ENCODE measurements at regions not wholly inside any gene's neighbourhood (a gene's known extent, or its start where the extent isn't known, plus 50 kb on each side); places are given as distances from the start of the nearest gene placed in this dataset.
"Not testable (repeated sequence)": the region's sequence is repeated elsewhere in the genome, so short reads cannot be mapped to it uniquely, and the experiment has no call there.

DNA sequence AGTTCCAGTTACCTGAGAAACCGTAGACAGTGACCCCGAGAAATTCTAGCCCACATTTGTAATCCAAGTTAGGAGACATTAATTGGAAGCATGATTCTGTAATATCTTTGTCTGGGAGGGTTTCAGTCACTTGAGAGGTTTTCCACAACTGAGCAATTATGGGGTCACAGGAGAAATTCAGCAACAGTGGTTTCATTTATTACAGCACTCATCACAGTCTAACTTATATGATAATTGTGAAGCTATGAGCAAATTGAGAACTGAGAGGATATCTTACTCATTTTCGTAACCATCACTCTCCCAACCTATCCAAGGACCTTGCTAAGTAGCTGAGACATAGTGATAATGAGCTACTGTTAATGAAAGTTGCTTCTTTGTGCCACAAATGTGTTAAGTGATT is 328.5 kb upstream of the PPP2R3A start:
- Mint-ChIP-seq H3K9me3 (no peaks in the 10 kb centered on the region), H3K27ac (no peak overlapping the region), H3K36me3 (ENCODE audit: low read depth) (no peaks in the 10 kb centered on the region), H3K27me3 (ENCODE audit: low read depth) (no peaks in the 10 kb centered on the region), H3K4me1 (ENCODE audit: low read depth) (no peaks in the 10 kb centered on the region), H3K4me3 (no peak overlapping the region)
- intact Hi-C loops (cut with micrococcal nuclease), result no loop called here
- CTCF ChIA-PET, result no interaction called here
- no peak for DNase-seq

DNA sequence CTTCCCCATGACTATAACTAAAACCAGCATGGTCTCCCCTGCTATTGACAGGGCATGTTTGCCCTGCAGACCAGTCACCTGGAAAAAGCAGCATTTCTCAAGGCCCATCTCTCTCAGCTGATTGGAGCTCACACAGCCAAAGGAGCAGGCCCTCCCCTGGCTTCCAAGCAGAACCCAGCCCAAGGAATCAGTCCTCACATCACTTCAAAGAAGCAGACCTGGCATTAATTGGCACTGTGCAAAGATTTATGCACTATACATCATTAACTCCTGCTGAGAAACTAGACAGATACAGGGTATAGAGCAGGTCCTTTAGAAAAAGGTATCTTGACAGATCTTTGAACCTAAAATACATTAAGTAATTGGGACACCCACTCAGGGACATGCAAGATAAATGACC is 323.8 kb upstream of the PPP2R3A start:
- CTCF ChIA-PET, result no interaction called here
- Mint-ChIP-seq H3K36me3 (ENCODE audit: low read depth) (no peaks in the 10 kb centered on the region), H3K4me3 (no peak overlapping the region), H3K9me3 (peaks cover under 1% of the 10 kb centered on the region), H3K27me3 (ENCODE audit: low read depth) (no peaks in the 10 kb centered on the region), H3K4me1 (ENCODE audit: low read depth) (no peaks in the 10 kb centered on the region), H3K27ac (no peak overlapping the region)
- DNase-seq, result no peak
- intact Hi-C loops (cut with micrococcal nuclease), result no loop called here

DNA sequence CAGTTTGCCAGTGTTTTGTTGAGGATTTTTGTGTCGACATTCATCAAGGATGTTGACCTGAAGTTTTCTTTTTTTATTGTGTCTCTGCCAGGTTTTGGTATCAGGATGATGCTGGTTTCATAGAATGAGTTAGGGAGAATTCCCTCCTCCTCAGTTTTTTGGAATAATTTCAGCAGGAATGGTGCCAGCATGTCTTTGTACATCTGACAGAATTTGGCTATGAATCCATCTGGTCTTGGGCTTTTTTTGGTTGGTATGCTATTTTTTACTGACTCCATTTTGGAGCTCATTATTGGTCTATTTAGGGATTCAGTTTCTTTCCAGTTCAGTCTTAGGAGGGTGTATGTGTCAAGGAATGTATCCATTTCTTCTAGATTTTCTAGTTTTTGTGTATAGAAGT is 320.0 kb upstream of the PPP2R3A start:
- no peak for DNase-seq
- intact Hi-C loops (cut with micrococcal nuclease), result no loop called here

DNA sequence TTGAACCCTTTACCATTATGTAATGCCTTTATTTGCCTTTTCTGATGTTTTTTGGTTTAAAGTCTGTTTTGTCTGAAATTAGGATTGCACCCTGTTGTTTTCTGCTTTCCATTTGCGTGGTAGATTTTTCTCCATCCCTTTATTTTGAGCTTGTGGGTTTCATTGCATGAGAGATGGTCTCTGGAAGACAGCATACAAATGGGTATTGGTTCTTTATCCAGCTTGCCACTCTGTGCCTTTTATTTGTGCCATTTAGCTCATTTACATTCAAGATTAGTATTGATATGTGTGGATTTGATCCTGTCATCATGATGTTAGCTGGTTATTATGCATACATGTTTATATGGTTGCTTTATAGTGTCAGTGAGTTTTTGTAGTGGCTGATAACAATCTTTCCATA is 318.7 kb upstream of the PPP2R3A start:
- Mint-ChIP-seq H3K27me3 (ENCODE audit: low read depth) (peaks cover 4% of the 10 kb centered on the region), H3K4me3 (no peak overlapping the region), H3K9me3 (peaks cover 3% of the 10 kb centered on the region), H3K36me3 (ENCODE audit: low read depth) (no peaks in the 10 kb centered on the region), H3K27ac (no peak overlapping the region), H3K4me1 (ENCODE audit: low read depth) (no peaks in the 10 kb centered on the region)
- CTCF ChIA-PET, result no interaction called here
- no peak for DNase-seq
- intact Hi-C loops (cut with micrococcal nuclease), result no loop called here

More for the DNA sequence above, 320.0 kb upstream of the PPP2R3A start:
- Mint-ChIP-seq H3K27ac (no peak overlapping the region), H3K4me1 (ENCODE audit: low read depth) (no peaks in the 10 kb centered on the region), H3K27me3 (ENCODE audit: low read depth) (peaks cover 4% of the 10 kb centered on the region), H3K4me3 (no peak overlapping the region), H3K36me3 (ENCODE audit: low read depth) (no peaks in the 10 kb centered on the region), H3K9me3 (peaks cover 3% of the 10 kb centered on the region)
- CTCF ChIA-PET, result no interaction called here

DNA sequence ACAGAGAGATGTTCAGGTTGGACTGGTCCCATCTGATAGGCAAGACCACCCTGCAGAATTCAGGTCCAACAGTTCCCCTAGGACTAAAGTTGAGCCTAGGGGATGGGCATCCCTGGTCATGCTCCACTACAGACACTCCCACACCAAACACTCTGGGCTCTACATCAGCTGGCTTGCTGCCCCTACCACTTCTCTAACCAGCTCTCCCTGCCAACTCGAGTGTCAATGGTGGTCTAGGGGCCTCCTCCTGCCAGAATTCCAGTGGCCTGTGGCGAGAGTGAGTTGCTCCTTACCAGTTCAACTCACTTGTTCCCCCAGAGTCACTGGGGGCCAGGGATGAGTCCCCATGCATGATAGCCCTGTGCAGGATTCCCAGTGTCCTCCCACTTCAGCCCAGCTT is 316.2 kb upstream of the PPP2R3A start:
- no peak overlapping the region for H3K27ac Mint-ChIP-seq
- H3K9me3 Mint-ChIP-seq, result peaks cover 3% of the 10 kb centered on the region
- H3K4me1 Mint-ChIP-seq (ENCODE audit: low read depth), result no peaks in the 10 kb centered on the region
- H3K27me3 Mint-ChIP-seq (ENCODE audit: low read depth), result peaks cover 4% of the 10 kb centered on the region
- intact Hi-C loops (cut with micrococcal nuclease), result no loop called here
- H3K4me3 Mint-ChIP-seq, result no peak overlapping the region
- H3K36me3 Mint-ChIP-seq (ENCODE audit: low read depth), result no peaks in the 10 kb centered on the region
- no peak for DNase-seq
- CTCF ChIA-PET, result no interaction called here

DNA sequence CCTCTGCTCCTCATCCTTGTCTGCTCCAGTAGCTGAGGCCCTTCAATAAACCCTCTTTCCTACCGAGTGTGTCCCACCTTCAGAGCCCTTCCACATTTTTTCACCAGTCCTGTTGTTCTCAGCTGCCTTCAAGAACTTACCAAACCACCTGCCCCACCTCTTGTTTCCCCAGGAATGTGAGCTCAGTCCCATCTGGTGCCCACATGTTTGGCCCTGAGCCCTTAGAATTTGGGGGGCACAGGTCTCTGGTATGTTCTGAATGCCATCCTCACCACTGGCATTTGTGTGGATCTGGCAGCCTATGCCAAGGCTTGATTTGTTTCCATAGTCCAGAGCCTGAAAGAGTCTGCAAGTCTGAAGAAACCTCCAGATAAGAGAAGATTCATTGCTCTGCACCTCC is 315.2 kb upstream of the PPP2R3A start:
- no peak overlapping the region for H3K27ac Mint-ChIP-seq
- H3K4me3 Mint-ChIP-seq, result no peak overlapping the region
- CTCF ChIA-PET, result no interaction called here
- H3K27me3 Mint-ChIP-seq (ENCODE audit: low read depth), result peaks cover 4% of the 10 kb centered on the region
- H3K4me1 Mint-ChIP-seq (ENCODE audit: low read depth), result no peaks in the 10 kb centered on the region
- H3K9me3 Mint-ChIP-seq, result peaks cover 5% of the 10 kb centered on the region
- intact Hi-C loops (cut with micrococcal nuclease), result no loop called here
- no peak for DNase-seq
- no peaks in the 10 kb centered on the region for H3K36me3 Mint-ChIP-seq (ENCODE audit: low read depth)

DNA sequence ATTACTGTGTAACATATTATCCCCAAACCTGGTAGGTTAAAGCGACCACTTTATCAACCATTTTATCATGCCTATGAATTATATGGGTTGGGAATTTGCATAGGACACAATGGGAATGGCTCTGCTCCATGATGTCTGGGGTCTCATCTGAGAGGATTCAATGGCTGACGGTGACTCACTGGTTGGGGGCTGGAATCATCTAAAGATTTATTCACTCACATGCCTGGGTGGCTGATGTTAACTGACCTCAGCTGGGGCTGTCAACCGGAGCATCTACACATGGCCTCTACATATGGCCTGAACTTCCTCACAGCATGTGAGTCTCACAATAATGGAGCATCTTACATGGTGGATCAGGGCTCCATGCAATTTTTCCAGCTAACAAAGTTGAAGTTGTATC is 313.1 kb upstream of the PPP2R3A start:
- intact Hi-C loops (cut with micrococcal nuclease), result no loop called here
- CTCF ChIA-PET, result no interaction called here
- Mint-ChIP-seq H3K36me3 (ENCODE audit: low read depth) (no peaks in the 10 kb centered on the region), H3K4me3 (no peak overlapping the region), H3K4me1 (ENCODE audit: low read depth) (no peaks in the 10 kb centered on the region), H3K27ac (no peak overlapping the region), H3K27me3 (ENCODE audit: low read depth) (peaks cover 4% of the 10 kb centered on the region), H3K9me3 (peaks cover 3% of the 10 kb centered on the region)
- no peak for DNase-seq

DNA sequence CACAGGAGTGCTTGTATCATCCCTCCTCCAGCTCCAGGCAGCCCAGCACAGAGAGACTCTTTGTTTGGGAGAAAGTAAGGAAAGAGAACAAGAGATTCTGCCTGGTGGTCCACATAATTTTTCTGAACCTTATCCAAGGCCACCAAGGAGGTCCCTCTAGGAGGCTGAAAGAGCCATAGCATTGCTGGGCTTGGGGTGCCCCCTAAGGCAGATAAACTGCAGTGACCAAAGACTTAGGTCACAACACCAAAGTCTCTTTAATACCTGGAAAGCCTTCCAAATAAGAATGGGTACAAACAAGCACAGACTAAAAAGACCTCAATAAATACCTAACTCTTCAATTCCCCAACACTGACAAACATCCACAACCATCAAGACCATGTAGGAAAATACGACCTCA is 310.2 kb upstream of the PPP2R3A start:
- intact Hi-C loops (cut with micrococcal nuclease), result no loop called here
- H3K9me3 Mint-ChIP-seq, result peaks cover 3% of the 10 kb centered on the region
- H3K4me3 Mint-ChIP-seq, result no peak overlapping the region
- no peak for DNase-seq
- H3K27me3 Mint-ChIP-seq (ENCODE audit: low read depth), result no peaks in the 10 kb centered on the region
- H3K36me3 Mint-ChIP-seq (ENCODE audit: low read depth), result no peaks in the 10 kb centered on the region
- CTCF ChIA-PET, result no interaction called here
- H3K4me1 Mint-ChIP-seq (ENCODE audit: low read depth), result no peaks in the 10 kb centered on the region
- H3K27ac Mint-ChIP-seq, result no peak overlapping the region

DNA sequence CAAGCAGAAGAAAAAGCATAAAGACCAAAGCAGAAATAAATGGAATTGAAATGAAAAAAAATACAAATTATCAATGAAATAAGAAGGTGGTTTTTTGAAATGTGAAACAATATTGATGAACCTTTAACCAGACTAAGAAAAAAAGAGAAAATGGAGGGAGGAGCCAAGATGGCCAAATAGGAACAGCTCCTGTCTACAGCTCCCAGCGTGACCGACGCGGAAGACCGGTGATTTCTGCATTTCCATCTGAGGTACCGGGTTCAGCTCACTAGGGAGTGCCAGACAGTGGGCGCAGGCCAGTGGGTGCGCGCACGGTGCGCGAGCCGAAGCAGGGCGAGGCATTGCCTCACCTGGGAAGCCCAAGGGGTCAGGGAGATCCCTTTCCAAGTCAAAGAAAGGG is 307.1 kb upstream of the PPP2R3A start:
- H3K36me3 Mint-ChIP-seq (ENCODE audit: low read depth); H3K27me3 Mint-ChIP-seq (ENCODE audit: low read depth); H3K4me3 Mint-ChIP-seq; intact Hi-C loops (cut with micrococcal nuclease); DNase-seq; H3K27ac Mint-ChIP-seq; CTCF ChIA-PET; H3K9me3 Mint-ChIP-seq; H3K4me1 Mint-ChIP-seq (ENCODE audit: low read depth): not testable (repeated sequence)

DNA sequence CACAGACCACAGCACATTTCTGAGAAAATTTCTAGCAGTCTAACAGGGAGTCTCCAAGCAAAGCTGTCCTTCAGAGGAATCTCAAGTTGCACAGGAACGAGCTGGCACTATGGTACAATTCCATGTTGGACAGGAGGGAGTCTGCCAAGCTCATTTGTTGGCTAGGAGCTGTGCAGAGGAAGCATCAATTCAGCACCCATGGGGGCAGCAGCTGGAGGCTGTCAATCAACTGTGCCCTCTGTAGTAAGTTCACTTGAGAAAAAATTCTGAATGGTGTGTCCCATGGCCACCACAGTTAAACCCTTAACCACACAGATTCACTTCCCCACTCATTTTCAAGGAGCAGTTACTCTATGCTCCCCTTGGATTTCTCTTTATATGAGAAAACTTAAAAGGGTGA is 298.5 kb upstream of the PPP2R3A start:
- no peak for DNase-seq
- Mint-ChIP-seq H3K27me3 (ENCODE audit: low read depth) (no peaks in the 10 kb centered on the region), H3K4me1 (ENCODE audit: low read depth) (no peaks in the 10 kb centered on the region), H3K27ac (no peak overlapping the region), H3K36me3 (ENCODE audit: low read depth) (no peaks in the 10 kb centered on the region), H3K9me3 (peaks cover 6% of the 10 kb centered on the region), H3K4me3 (no peak overlapping the region)
- CTCF ChIA-PET, result no interaction called here
- intact Hi-C loops (cut with micrococcal nuclease), result no loop called here

DNA sequence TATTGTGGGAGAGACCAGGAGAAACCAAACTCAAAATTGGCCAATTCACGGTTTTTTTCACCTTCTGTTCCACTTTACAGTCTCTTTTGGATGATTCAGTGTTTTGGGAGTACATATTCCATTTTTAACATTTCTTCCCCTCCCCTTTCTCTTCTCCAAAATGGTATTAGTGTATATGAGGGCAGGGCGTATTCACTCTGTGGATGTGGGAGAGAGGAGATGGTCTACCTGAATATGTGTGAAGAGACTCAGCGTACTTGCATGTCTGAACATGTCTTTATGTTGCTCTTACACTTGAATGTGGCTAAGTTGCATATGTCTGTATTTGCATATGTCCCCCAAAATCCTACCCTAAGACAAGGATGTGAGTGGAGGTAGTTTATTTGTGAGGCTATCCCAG is 291.0 kb upstream of the PPP2R3A start:
- Mint-ChIP-seq H3K4me1 (ENCODE audit: low read depth) (no peaks in the 10 kb centered on the region), H3K27ac (no peak overlapping the region), H3K27me3 (ENCODE audit: low read depth) (no peaks in the 10 kb centered on the region), H3K9me3 (no peaks in the 10 kb centered on the region), H3K4me3 (no peak overlapping the region), H3K36me3 (ENCODE audit: low read depth) (no peaks in the 10 kb centered on the region)
- CTCF ChIA-PET, result no interaction called here
- DNase-seq, result no peak
- intact Hi-C loops (cut with micrococcal nuclease), result no loop called here

DNA sequence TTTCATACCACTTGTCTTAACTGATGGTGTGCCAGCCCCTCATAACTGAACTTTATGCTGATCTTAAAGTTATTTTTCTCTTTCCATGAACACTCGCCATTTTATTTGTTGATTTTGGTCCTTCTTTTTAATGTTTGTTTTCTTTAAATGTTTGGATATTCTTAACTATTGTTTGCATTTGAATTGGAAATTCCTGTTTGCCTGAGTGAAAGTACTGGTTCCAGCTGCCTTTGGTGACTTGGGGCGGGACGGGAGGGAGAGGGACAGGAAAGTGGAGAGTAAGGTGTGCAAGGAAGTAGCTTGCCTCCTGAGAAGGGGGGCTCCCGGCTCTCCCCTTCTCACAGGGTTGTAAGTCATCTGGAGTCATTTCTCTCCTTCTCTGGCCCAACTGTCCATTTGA is 287.1 kb upstream of the PPP2R3A start:
- intact Hi-C loops (cut with micrococcal nuclease), result no loop called here
- H3K4me1 Mint-ChIP-seq (ENCODE audit: low read depth), result no peaks in the 10 kb centered on the region
- H3K27me3 Mint-ChIP-seq (ENCODE audit: low read depth), result no peaks in the 10 kb centered on the region
- DNase-seq, result no peak
- no peaks in the 10 kb centered on the region for H3K9me3 Mint-ChIP-seq
- H3K27ac Mint-ChIP-seq, result no peak overlapping the region
- H3K36me3 Mint-ChIP-seq (ENCODE audit: low read depth), result no peaks in the 10 kb centered on the region
- H3K4me3 Mint-ChIP-seq, result no peak overlapping the region
- CTCF ChIA-PET, result no interaction called here

DNA sequence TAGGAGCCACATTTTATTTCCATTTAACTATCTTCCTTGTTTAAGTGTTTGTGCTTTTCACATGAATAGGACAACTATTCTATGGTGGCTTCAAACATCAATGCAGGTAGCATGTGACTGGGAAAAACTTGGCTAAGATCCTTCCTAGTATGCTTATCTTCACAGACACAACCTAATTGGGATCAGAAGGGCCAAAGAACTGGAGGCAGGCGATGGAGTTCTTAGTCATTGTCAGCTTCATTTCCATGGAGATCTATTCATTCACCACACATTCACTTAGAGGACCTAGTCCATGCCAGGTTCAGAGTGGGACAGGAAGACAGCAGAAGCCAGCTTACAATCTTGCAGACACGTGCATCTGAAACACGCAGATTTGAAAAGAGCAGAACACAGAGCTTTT is 277.5 kb upstream of the PPP2R3A start:
- H3K4me1 Mint-ChIP-seq (ENCODE audit: low read depth), result no peaks in the 10 kb centered on the region
- no peaks in the 10 kb centered on the region for H3K27me3 Mint-ChIP-seq (ENCODE audit: low read depth)
- intact Hi-C loops (cut with micrococcal nuclease), result no loop called here
- H3K9me3 Mint-ChIP-seq, result peaks cover 2% of the 10 kb centered on the region
- DNase-seq, result no peak
- H3K27ac Mint-ChIP-seq, result no peak overlapping the region
- CTCF ChIA-PET, result interaction anchor here (0.5 kb wide), 1 partner anchor 357 kb away, joined by 5 read pairs; no protein-coding TSS in a partner anchor
- H3K36me3 Mint-ChIP-seq (ENCODE audit: low read depth), result no peaks in the 10 kb centered on the region
- no peak overlapping the region for H3K4me3 Mint-ChIP-seq

DNA sequence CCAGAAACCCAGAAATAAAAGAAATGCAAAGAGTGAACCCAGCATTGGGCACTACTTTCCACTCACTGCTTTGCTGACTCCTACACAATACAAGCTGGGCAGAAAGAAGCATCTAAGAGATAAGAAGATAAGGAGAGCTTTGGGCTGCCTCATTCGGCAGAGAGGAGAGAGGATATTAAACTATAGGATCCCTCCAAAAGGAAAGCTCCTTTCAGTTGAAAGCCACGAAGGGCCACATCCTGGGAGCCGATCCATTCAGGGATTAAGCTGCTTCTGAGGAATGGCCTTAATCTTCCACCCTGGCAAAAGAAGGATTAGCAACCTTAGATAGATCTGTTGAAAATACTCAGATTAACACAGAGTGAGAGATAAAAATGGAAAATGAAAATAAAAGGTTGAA is 274.9 kb upstream of the PPP2R3A start:
- H3K9me3 Mint-ChIP-seq, result peaks cover 2% of the 10 kb centered on the region
- CTCF ChIA-PET, result no interaction called here
- H3K36me3 Mint-ChIP-seq (ENCODE audit: low read depth), result no peaks in the 10 kb centered on the region
- intact Hi-C loops (cut with micrococcal nuclease), result no loop called here
- H3K27ac Mint-ChIP-seq, result no peak overlapping the region
- no peak overlapping the region for H3K4me3 Mint-ChIP-seq
- no peaks in the 10 kb centered on the region for H3K27me3 Mint-ChIP-seq (ENCODE audit: low read depth)
- H3K4me1 Mint-ChIP-seq (ENCODE audit: low read depth), result no peaks in the 10 kb centered on the region
- DNase-seq, result no peak
